SU-DHL-6 (cell line): ENCODE measurements at regions not wholly inside any gene's neighbourhood (a gene's known extent, or its start where the extent isn't known, plus 50 kb on each side); places are given as distances from the start of the nearest gene placed in this dataset.

ENCODE experiments used
- H2AFZ ChIP-seq: fragments of 200-600 bp; sonication (generic); 2 replicates; pipeline ENCODE4 v1.6.1; 2014; ENCODE audit warnings: low read depth, mild to moderate bottlenecking, moderate library complexity, mixed read lengths, antibody characterized with exemption, low read length; ENCODE audit not compliant: severe bottlenecking
- H3F3A ChIP-seq: fragments of 200-600 bp; shearing (Covaris generic); 2 replicates; pipeline ENCODE4 v1.6.0; 2016; ENCODE audit warnings: antibody characterized with exemption, mild to moderate bottlenecking; ENCODE audit not compliant: insufficient read depth
- H3K27ac ChIP-seq: fragments of 200-600 bp; sonication (generic); 2 replicates; pipeline ENCODE4 v1.5.1; 2016; ENCODE audit warnings: low read depth, mild to moderate bottlenecking, low read length, moderate library complexity, mixed read lengths
- H3K27me3 ChIP-seq: fragments of 200-600 bp; sonication (generic), shearing (Covaris generic); 2 replicates; pipeline ENCODE4 v1.6.0; 2014; ENCODE audit warnings: mild to moderate bottlenecking, low read length
- H3K36me3 ChIP-seq: fragments of 200-600 bp; sonication (generic); 2 replicates; pipeline ENCODE4 v1.6.1; 2014; ENCODE audit warnings: mild to moderate bottlenecking, low read length, mixed read lengths
- H3K4me2 ChIP-seq: fragments of 300-600, 200-600 bp; shearing (Covaris generic), sonication (generic); 2 replicates; pipeline ENCODE4 v1.6.0; 2014; ENCODE audit warnings: low read length, low read depth, mild to moderate bottlenecking; ENCODE audit not compliant: poor library complexity, severe bottlenecking
- H3K4me3 ChIP-seq: fragments of 200-600 bp; sonication (generic); 2 replicates; pipeline ENCODE4 v1.5.1; 2014; ENCODE audit warnings: antibody characterized with exemption, low read length, mild to moderate bottlenecking, mixed read lengths; ENCODE audit not compliant: insufficient read depth, poor library complexity, severe bottlenecking
- H3K79me2 ChIP-seq: fragments of 200-600 bp; sonication (generic); 2 replicates; pipeline ENCODE4 v1.6.1; 2014; ENCODE audit warnings: mild to moderate bottlenecking, low read length, moderate library complexity; ENCODE audit not compliant: insufficient read depth
- H3K9ac ChIP-seq: fragments of 200-600 bp; sonication (generic); 2 replicates; pipeline ENCODE4 v1.7.0; 2014; ENCODE audit warnings: mild to moderate bottlenecking, low read length
- H3K9me2 ChIP-seq: fragments of 200-600 bp; sonication (generic); replicated peaks from 2 replicates; pipeline ENCODE4 v1.6.1; 2014; ENCODE audit warnings: low read length; ENCODE audit not compliant: insufficient read depth
- H3K9me3 ChIP-seq: fragments of 200-600 bp; sonication (generic); 2 replicates; pipeline ENCODE4 v1.6.1; 2014; ENCODE audit warnings: low read length, mixed read lengths; ENCODE audit not compliant: insufficient read depth
- H4K20me1 ChIP-seq: fragments of 200-600 bp; sonication (generic); 2 replicates; pipeline ENCODE4 v1.6.1; 2014; ENCODE audit warnings: low read depth, mild to moderate bottlenecking, antibody characterized with exemption, low read length, moderate library complexity, mixed read lengths
- EZH2phosphoT487 ChIP-seq: fragments of 200-600 bp; sonication (generic), shearing (Covaris generic); conservative IDR thresholded peaks from 2 replicates; pipeline ENCODE4 v1.6.1; 2018; ENCODE audit warnings: mild to moderate bottlenecking, antibody characterized with exemption, low read length, moderate library complexity, mixed read lengths
- TF ChIP-seq, protein P1 (sequence below): fragments of 200-600 bp; sonication (generic); IDR thresholded peaks from one replicate; pipeline ENCODE4 v1.5.1; 2017; ENCODE audit warnings: antibody characterized with exemption, mild to moderate bottlenecking, low read length, moderate library complexity; ENCODE audit not compliant: insufficient read depth, poor library complexity, severe bottlenecking

DNA sequence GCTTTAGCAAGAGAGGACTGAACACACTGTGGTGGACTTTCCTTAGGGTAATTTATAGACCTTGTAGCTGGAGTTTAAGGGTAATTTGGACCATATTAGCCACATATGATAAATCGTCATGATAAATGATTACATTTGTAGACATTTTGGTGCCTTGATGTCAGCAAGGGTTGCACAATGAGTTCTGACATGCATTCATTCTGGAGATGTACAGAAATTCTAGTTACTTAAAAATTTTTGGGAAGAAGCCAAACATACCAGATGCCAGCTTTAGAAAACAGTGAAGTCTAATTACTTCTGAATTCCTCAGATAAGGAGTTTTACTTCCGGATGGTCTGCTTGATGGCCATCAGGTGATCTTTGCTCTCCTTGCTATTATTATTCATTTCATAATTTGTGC lies 653.1 kb downstream of the TBC1D32 start:
- Histone ChIP-seq H2AFZ (no peak overlapping the region), H3K27me3 (no peaks in the 10 kb centered on the region), H3K79me2 (no peaks in the 10 kb centered on the region), H3K27ac (no peak overlapping the region), H3K9me2 (no peaks in the 10 kb centered on the region), H3K9me3 (no peaks in the 10 kb centered on the region), H3K4me2 (no peak overlapping the region), H3F3A (no peaks in the 10 kb centered on the region), H3K4me3 (no peak overlapping the region), H3K36me3 (no peaks in the 10 kb centered on the region), H3K9ac (no peak overlapping the region), H4K20me1 (no peaks in the 10 kb centered on the region)
- no peak for TF ChIP-seq EZH2phosphoT487
- TF ChIP-seq, protein P1, sequence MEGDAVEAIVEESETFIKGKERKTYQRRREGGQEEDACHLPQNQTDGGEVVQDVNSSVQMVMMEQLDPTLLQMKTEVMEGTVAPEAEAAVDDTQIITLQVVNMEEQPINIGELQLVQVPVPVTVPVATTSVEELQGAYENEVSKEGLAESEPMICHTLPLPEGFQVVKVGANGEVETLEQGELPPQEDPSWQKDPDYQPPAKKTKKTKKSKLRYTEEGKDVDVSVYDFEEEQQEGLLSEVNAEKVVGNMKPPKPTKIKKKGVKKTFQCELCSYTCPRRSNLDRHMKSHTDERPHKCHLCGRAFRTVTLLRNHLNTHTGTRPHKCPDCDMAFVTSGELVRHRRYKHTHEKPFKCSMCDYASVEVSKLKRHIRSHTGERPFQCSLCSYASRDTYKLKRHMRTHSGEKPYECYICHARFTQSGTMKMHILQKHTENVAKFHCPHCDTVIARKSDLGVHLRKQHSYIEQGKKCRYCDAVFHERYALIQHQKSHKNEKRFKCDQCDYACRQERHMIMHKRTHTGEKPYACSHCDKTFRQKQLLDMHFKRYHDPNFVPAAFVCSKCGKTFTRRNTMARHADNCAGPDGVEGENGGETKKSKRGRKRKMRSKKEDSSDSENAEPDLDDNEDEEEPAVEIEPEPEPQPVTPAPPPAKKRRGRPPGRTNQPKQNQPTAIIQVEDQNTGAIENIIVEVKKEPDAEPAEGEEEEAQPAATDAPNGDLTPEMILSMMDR: no peak

DNA sequence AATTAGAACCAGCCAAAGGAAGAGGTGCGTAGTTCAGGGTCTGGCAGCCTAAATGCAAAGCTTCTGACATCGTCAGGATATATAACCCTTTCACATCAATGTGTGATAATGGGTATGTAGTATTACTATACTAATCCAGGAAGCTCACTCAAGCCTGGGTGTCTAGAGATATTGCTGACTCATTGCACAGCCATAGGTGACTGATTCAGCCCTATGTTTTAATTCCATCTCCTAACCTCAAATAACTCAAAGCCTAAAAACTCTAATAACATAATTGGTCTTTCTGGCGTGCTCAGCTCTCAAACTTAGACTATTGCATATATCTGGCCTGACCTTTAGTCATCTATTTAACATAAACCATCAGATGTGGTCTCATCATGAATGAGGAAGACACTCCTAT lies 658.4 kb downstream of the TBC1D32 start:
- Histone ChIP-seq H3F3A (no peaks in the 10 kb centered on the region), H4K20me1 (no peaks in the 10 kb centered on the region), H3K27ac (no peak overlapping the region), H3K9ac (no peak overlapping the region), H3K4me3 (no peak overlapping the region), H2AFZ (no peak overlapping the region), H3K9me3 (no peaks in the 10 kb centered on the region), H3K36me3 (no peaks in the 10 kb centered on the region), H3K27me3 (no peaks in the 10 kb centered on the region), H3K4me2 (no peak overlapping the region), H3K9me2 (no peaks in the 10 kb centered on the region), H3K79me2 (no peaks in the 10 kb centered on the region)
- TF ChIP-seq, protein P1: no peak
- TF ChIP-seq EZH2phosphoT487: no peak

DNA sequence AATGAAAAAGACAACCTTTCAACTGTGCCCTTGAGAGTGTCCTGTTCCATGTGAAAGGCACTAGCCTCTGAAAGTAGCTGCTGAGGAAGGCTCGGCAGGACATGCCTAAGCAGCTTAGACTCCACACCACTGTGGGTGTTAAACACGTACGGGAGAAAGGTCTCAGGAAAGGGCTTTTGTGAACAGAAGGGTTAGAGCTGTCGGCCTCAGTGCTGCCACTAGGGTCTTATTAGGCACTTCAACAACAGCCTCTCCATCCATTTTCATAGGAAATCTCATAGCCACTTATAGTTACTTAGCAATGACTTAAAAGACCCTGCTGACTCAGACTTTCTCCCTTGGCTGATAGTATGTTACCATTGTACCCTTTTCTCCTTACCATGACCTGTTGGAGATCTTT lies 662.8 kb downstream of the TBC1D32 start:
- no peak overlapping the region for H2AFZ ChIP-seq
- no peak overlapping the region for H3K9ac ChIP-seq
- H3K4me2 ChIP-seq: no peak overlapping the region
- H3K36me3 ChIP-seq: no peaks in the 10 kb centered on the region
- H3K9me3 ChIP-seq: no peaks in the 10 kb centered on the region
- no peaks in the 10 kb centered on the region for H3K27me3 ChIP-seq
- no peak overlapping the region for H3K4me3 ChIP-seq
- no peak for TF ChIP-seq EZH2phosphoT487
- TF ChIP-seq, protein P1: no peak
- no peaks in the 10 kb centered on the region for H3K79me2 ChIP-seq
- no peak overlapping the region for H3K27ac ChIP-seq
- no peaks in the 10 kb centered on the region for H3K9me2 ChIP-seq
- no peaks in the 10 kb centered on the region for H3F3A ChIP-seq
- no peaks in the 10 kb centered on the region for H4K20me1 ChIP-seq

DNA sequence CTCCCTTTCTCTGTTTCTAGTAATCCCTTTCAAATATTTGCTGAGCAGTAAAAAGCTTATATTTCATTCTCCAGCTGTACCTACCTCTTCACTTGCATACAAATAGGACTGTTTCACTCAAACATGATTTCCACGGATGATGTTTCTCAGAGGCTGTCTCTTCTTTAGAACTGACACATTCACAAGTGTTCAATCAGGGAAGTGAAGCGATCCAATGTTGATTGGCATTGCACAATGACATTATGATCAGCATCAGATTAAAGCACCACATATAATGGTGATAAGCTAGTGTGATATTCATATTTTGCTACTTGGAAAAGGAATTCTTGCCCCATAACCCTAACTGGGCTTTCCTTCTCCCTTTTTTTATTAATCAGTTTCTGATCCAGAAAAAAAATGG lies 681.8 kb downstream of the TBC1D32 start:
- Histone ChIP-seq H3K79me2 (no peaks in the 10 kb centered on the region), H3K27me3 (no peaks in the 10 kb centered on the region), H3K4me3 (no peak overlapping the region), H3K9ac (no peak overlapping the region), H3K27ac (no peak overlapping the region), H3F3A (no peaks in the 10 kb centered on the region), H3K9me3 (no peaks in the 10 kb centered on the region), H3K9me2 (no peaks in the 10 kb centered on the region), H3K36me3 (no peaks in the 10 kb centered on the region), H3K4me2 (no peak overlapping the region), H4K20me1 (no peaks in the 10 kb centered on the region), H2AFZ (no peak overlapping the region)
- TF ChIP-seq, protein P1: no peak
- TF ChIP-seq EZH2phosphoT487: no peak
